Activated naive CD4-positive, alpha-beta T cell treated with anti-CD3 and anti-CD28 coated beads for 36 hours (primary cell): ENCODE measurements at regions not wholly inside any gene's neighbourhood (a gene's known extent, or its start where the extent isn't known, plus 50 kb on each side); places are given as distances from the start of the nearest gene placed in this dataset.

Experiments
- CTCF ChIA-PET: fragments of 350-600 bp; sonication (Branson Sonifier 250); formaldehyde crosslinking; loops from one replicate; lab custom pipeline; 2021; ENCODE audit warnings: antibody characterized with exemption; lab: Charles Lee
- DNase-seq: peaks from one replicate; pipeline ENCODE4 v3.0.0-alpha.2; 2020
- H3K27ac Mint-ChIP-seq: one replicate; pipeline ENCODE4 v1.8.0; 2021; ENCODE audit warnings: mild to moderate bottlenecking, mixed read lengths
- H3K27me3 Mint-ChIP-seq: one replicate; pipeline ENCODE4 v1.8.0; 2021; ENCODE audit warnings: low read depth, mixed read lengths
- H3K36me3 Mint-ChIP-seq: one replicate; pipeline ENCODE4 v1.8.0; 2021; ENCODE audit warnings: low read depth, mixed read lengths
- H3K4me1 Mint-ChIP-seq: one replicate; pipeline ENCODE4 v1.8.0; 2021; ENCODE audit warnings: low read depth, mixed read lengths
- H3K4me3 Mint-ChIP-seq: one replicate; pipeline ENCODE4 v1.8.0; 2021; ENCODE audit warnings: mild to moderate bottlenecking, moderate library complexity, mixed read lengths
- H3K9me3 Mint-ChIP-seq: one replicate; pipeline ENCODE4 v1.8.0; 2021; ENCODE audit warnings: mixed read lengths
- intact Hi-C: fragments of 100-400 bp; cut with micrococcal nuclease; formaldehyde crosslinking; loops from one replicate; pipeline ENCODE4 v1.15.1; 2023

- DNase-seq: no peak
- Mint-ChIP-seq H3K4me3 (no peak overlapping the region), H3K27me3 (no peaks in the 10 kb centered on the region), H3K9me3 (no peaks in the 10 kb centered on the region), H3K27ac (no peak overlapping the region), H3K4me1 (no peaks in the 10 kb centered on the region), H3K36me3 (no peaks in the 10 kb centered on the region)
- CTCF ChIA-PET: no interaction called here
- intact Hi-C loops: no loop called here
Observed at GRCh38 chr4:125096662-125097061, 218.1 kb upstream of the FAT4 start.

- CTCF ChIA-PET: no interaction called here
- Mint-ChIP-seq H3K4me3 (no peak overlapping the region), H3K9me3 (no peaks in the 10 kb centered on the region), H3K27me3 (no peaks in the 10 kb centered on the region), H3K27ac (no peak overlapping the region), H3K4me1 (no peaks in the 10 kb centered on the region), H3K36me3 (no peaks in the 10 kb centered on the region)
- intact Hi-C loops: no loop called here
- no peak for DNase-seq
Observed at GRCh38 chr4:125091541-125091940, 223.2 kb upstream of the FAT4 start.

- Mint-ChIP-seq H3K4me1 (no peaks in the 10 kb centered on the region), H3K4me3 (no peak overlapping the region), H3K9me3 (no peaks in the 10 kb centered on the region), H3K36me3 (no peaks in the 10 kb centered on the region), H3K27ac (no peak overlapping the region), H3K27me3 (no peaks in the 10 kb centered on the region)
- intact Hi-C loops: no loop called here
- CTCF ChIA-PET: no interaction called here
- DNase-seq: no peak
Observed at GRCh38 chr4:125091101-125091500, 223.7 kb upstream of the FAT4 start.

- Mint-ChIP-seq H3K4me3 (no peak overlapping the region), H3K36me3 (no peaks in the 10 kb centered on the region), H3K9me3 (no peaks in the 10 kb centered on the region), H3K27ac (no peak overlapping the region), H3K4me1 (no peaks in the 10 kb centered on the region), H3K27me3 (no peaks in the 10 kb centered on the region)
- DNase-seq: no peak
- intact Hi-C loops: no loop called here
- CTCF ChIA-PET: interaction anchor here (1.0 kb wide), 1 partner anchor 17 kb away, joined by 3 read pairs; no protein-coding TSS in a partner anchor
Observed at GRCh38 chr4:125084608-125085007, 230.1 kb upstream of the FAT4 start.

- Mint-ChIP-seq H3K27ac (no peak overlapping the region), H3K36me3 (no peaks in the 10 kb centered on the region), H3K27me3 (no peaks in the 10 kb centered on the region), H3K4me3 (no peak overlapping the region), H3K4me1 (no peaks in the 10 kb centered on the region), H3K9me3 (no peaks in the 10 kb centered on the region)
- intact Hi-C loops: no loop called here
- no peak for DNase-seq
- CTCF ChIA-PET: no interaction called here
Observed at GRCh38 chr4:125082729-125083417, 231.9 kb upstream of the FAT4 start.

GRCh38 chr4:125072269-125072668 lies 242.5 kb upstream of the FAT4 start:
- intact Hi-C loops: no loop called here
- peaks cover 5% of the 10 kb centered on the region for H3K9me3 Mint-ChIP-seq
- no peaks in the 10 kb centered on the region for H3K4me1 Mint-ChIP-seq
- DNase-seq: no peak
- no peaks in the 10 kb centered on the region for H3K36me3 Mint-ChIP-seq
- H3K4me3 Mint-ChIP-seq: no peak overlapping the region
- CTCF ChIA-PET: no interaction called here
- H3K27me3 Mint-ChIP-seq: no peaks in the 10 kb centered on the region
- no peak overlapping the region for H3K27ac Mint-ChIP-seq

GRCh38 chr4:125070861-125071260 lies 243.9 kb upstream of the FAT4 start:
- Mint-ChIP-seq H3K36me3 (no peaks in the 10 kb centered on the region), H3K27ac (no peak overlapping the region), H3K27me3 (no peaks in the 10 kb centered on the region), H3K4me1 (no peaks in the 10 kb centered on the region), H3K9me3 (peaks cover 5% of the 10 kb centered on the region), H3K4me3 (no peak overlapping the region)
- intact Hi-C loops: no loop called here
- DNase-seq: no peak
- CTCF ChIA-PET: interaction anchor here (0.6 to 0.7 kb wide), 2 partner anchors 112 to 1591 kb away, joined by 3 read pairs; no protein-coding TSS in a partner anchor

GRCh38 chr4:125062115-125063050 lies 252.4 kb upstream of the FAT4 start:
- Mint-ChIP-seq H3K4me3 (no peak overlapping the region), H3K27ac (no peak overlapping the region), H3K9me3 (peaks cover 8% of the 10 kb centered on the region), H3K27me3 (no peaks in the 10 kb centered on the region), H3K4me1 (no peaks in the 10 kb centered on the region), H3K36me3 (no peaks in the 10 kb centered on the region)
- CTCF ChIA-PET: interaction anchor here (0.6 kb wide), 1 partner anchor 128 kb away, joined by 4 read pairs; no protein-coding TSS in a partner anchor
- no peak for DNase-seq
- intact Hi-C loops: no loop called here

- DNase-seq: no peak
- CTCF ChIA-PET: interaction anchor here (1.2 kb wide), 1 partner anchor 223 kb away, joined by 3 read pairs; no protein-coding TSS in a partner anchor
- Mint-ChIP-seq H3K4me3 (no peak overlapping the region), H3K9me3 (peaks cover 7% of the 10 kb centered on the region), H3K36me3 (no peaks in the 10 kb centered on the region), H3K27me3 (no peaks in the 10 kb centered on the region), H3K27ac (no peak overlapping the region), H3K4me1 (no peaks in the 10 kb centered on the region)
- intact Hi-C loops: no loop called here
Observed at GRCh38 chr4:125060376-125060775, 254.4 kb upstream of the FAT4 start.

GRCh38 chr4:125049711-125050110 lies 265.0 kb upstream of the FAT4 start:
- no peaks in the 10 kb centered on the region for H3K36me3 Mint-ChIP-seq
- no peaks in the 10 kb centered on the region for H3K9me3 Mint-ChIP-seq
- H3K27me3 Mint-ChIP-seq: no peaks in the 10 kb centered on the region

GRCh38 chr4:125045311-125045710 lies 269.4 kb upstream of the FAT4 start:
- H3K9me3 Mint-ChIP-seq: no peaks in the 10 kb centered on the region
- no peaks in the 10 kb centered on the region for H3K36me3 Mint-ChIP-seq
- no peak overlapping the region for H3K27ac Mint-ChIP-seq
- intact Hi-C loops: no loop called here
- H3K27me3 Mint-ChIP-seq: no peaks in the 10 kb centered on the region
- CTCF ChIA-PET: no interaction called here
- H3K4me1 Mint-ChIP-seq: no peaks in the 10 kb centered on the region
- no peak for DNase-seq
- H3K4me3 Mint-ChIP-seq: no peak overlapping the region

More at GRCh38 chr4:125049711-125050110, 265.0 kb upstream of the FAT4 start:
- Mint-ChIP-seq H3K4me3 (no peak overlapping the region), H3K4me1 (no peaks in the 10 kb centered on the region), H3K27ac (no peak overlapping the region)
- no peak for DNase-seq
- intact Hi-C loops: no loop called here
- CTCF ChIA-PET: no interaction called here

- Mint-ChIP-seq H3K36me3 (no peaks in the 10 kb centered on the region), H3K9me3 (no peaks in the 10 kb centered on the region), H3K27me3 (no peaks in the 10 kb centered on the region), H3K4me1 (no peaks in the 10 kb centered on the region), H3K27ac (no peak overlapping the region), H3K4me3 (no peak overlapping the region)
- CTCF ChIA-PET: no interaction called here
- DNase-seq: no peak
- intact Hi-C loops: no loop called here
Observed at GRCh38 chr4:125044886-125045285, 269.9 kb upstream of the FAT4 start.
